Endothelial cell (in vitro differentiated cells): ENCODE measurements at regions not wholly inside any gene's neighbourhood (a gene's known extent, or its start where the extent isn't known, plus 50 kb on each side); places are given as distances from the start of the nearest gene placed in this dataset.

Experiments used
- DNase-seq: peaks from one replicate; pipeline ENCODE4 v3.0.0; 2021; ENCODE audit warnings: low spot score
- H3K27ac Mint-ChIP-seq: one replicate; pipeline ENCODE4 v1.8.0; 2021; ENCODE audit warnings: mixed read lengths, inconsistent platforms; ENCODE audit not compliant: unreplicated experiment
- H3K27me3 Mint-ChIP-seq: one replicate; pipeline ENCODE4 v1.8.0; 2021; ENCODE audit warnings: mild to moderate bottlenecking, moderate library complexity, mixed read lengths, inconsistent platforms; ENCODE audit not compliant: unreplicated experiment
- H3K36me3 Mint-ChIP-seq: one replicate; pipeline ENCODE4 v1.8.0; 2021; ENCODE audit warnings: mild to moderate bottlenecking, low read depth, mixed read lengths, inconsistent platforms; ENCODE audit not compliant: unreplicated experiment
- H3K4me1 Mint-ChIP-seq: one replicate; pipeline ENCODE4 v1.8.0; 2021; ENCODE audit warnings: mild to moderate bottlenecking, mixed read lengths, inconsistent platforms; ENCODE audit not compliant: unreplicated experiment
- H3K4me3 Mint-ChIP-seq: one replicate; pipeline ENCODE4 v1.8.0; 2021; ENCODE audit warnings: mild to moderate bottlenecking, mixed read lengths, inconsistent platforms; ENCODE audit not compliant: unreplicated experiment
- H3K9me3 Mint-ChIP-seq: one replicate; pipeline ENCODE4 v1.8.0; 2021; ENCODE audit warnings: mixed read lengths, inconsistent platforms; ENCODE audit not compliant: unreplicated experiment
- CTCF ChIP-seq: fragments of 200-600 bp; sonication (generic); IDR thresholded peaks from one replicate; pipeline ENCODE4 v1.5.0; 2021; ENCODE audit warnings: antibody characterized with exemption; ENCODE audit not compliant: unreplicated experiment

- peaks cover 4% of the 10 kb centered on the region for H3K27me3 Mint-ChIP-seq
- H3K27ac Mint-ChIP-seq: no peak overlapping the region
- TF ChIP-seq CTCF: no peak
- H3K4me3 Mint-ChIP-seq: no peak overlapping the region
- DNase-seq: no peak
- H3K4me1 Mint-ChIP-seq: no peaks in the 10 kb centered on the region
- H3K9me3 Mint-ChIP-seq: no peaks in the 10 kb centered on the region
- H3K36me3 Mint-ChIP-seq: no peaks in the 10 kb centered on the region
Measured at GRCh38 chr15:98501632-98502031, 146.7 kb upstream of the IGF1R start.

GRCh38 chr15:98503970-98504369, 144.4 kb upstream of the IGF1R start:
- Mint-ChIP-seq H3K9me3 (no peaks in the 10 kb centered on the region), H3K4me1 (peaks cover 3% of the 10 kb centered on the region), H3K27ac (no peak overlapping the region), H3K4me3 (no peak overlapping the region), H3K36me3 (no peaks in the 10 kb centered on the region), H3K27me3 (peaks cover 5% of the 10 kb centered on the region)
- no peak for TF ChIP-seq CTCF
- DNase-seq: no peak

GRCh38 chr15:98504998-98505397, 143.3 kb upstream of the IGF1R start:
- no peak overlapping the region for H3K4me3 Mint-ChIP-seq
- no peak for DNase-seq
- peaks cover 3% of the 10 kb centered on the region for H3K4me1 Mint-ChIP-seq
- no peak for TF ChIP-seq CTCF
- peaks cover 5% of the 10 kb centered on the region for H3K27me3 Mint-ChIP-seq
- no peaks in the 10 kb centered on the region for H3K36me3 Mint-ChIP-seq
- H3K27ac Mint-ChIP-seq: no peak overlapping the region
- no peaks in the 10 kb centered on the region for H3K9me3 Mint-ChIP-seq

GRCh38 chr15:98505611-98506031, 142.7 kb upstream of the IGF1R start:
- no peaks in the 10 kb centered on the region for H3K36me3 Mint-ChIP-seq
- H3K9me3 Mint-ChIP-seq: no peaks in the 10 kb centered on the region
- peaks cover 3% of the 10 kb centered on the region for H3K4me1 Mint-ChIP-seq
- DNase-seq: no peak
- no peak overlapping the region for H3K27ac Mint-ChIP-seq
- no peak for TF ChIP-seq CTCF
- peaks cover 5% of the 10 kb centered on the region for H3K27me3 Mint-ChIP-seq
- H3K4me3 Mint-ChIP-seq: no peak overlapping the region

- Mint-ChIP-seq H3K4me1 (peaks cover 3% of the 10 kb centered on the region), H3K4me3 (no peak overlapping the region), H3K36me3 (no peaks in the 10 kb centered on the region), H3K27me3 (peaks cover 5% of the 10 kb centered on the region), H3K9me3 (no peaks in the 10 kb centered on the region), H3K27ac (no peak overlapping the region)
- no peak for TF ChIP-seq CTCF
- no peak for DNase-seq
Measured at GRCh38 chr15:98506172-98506571, 142.2 kb upstream of the IGF1R start.
